NCI-H2227 treated with DMSO at 0.1 percent for 48 hours (cell line): ENCODE measurements at regions not wholly inside any gene's neighbourhood (a gene's known extent, or its start where the extent isn't known, plus 50 kb on each side); places are given as distances from the start of the nearest gene placed in this dataset.

Source experiments
- DNase-seq: peaks from one replicate; lab custom pipeline; 2025; lab: John Stamatoyannopoulos, UW

DNA sequence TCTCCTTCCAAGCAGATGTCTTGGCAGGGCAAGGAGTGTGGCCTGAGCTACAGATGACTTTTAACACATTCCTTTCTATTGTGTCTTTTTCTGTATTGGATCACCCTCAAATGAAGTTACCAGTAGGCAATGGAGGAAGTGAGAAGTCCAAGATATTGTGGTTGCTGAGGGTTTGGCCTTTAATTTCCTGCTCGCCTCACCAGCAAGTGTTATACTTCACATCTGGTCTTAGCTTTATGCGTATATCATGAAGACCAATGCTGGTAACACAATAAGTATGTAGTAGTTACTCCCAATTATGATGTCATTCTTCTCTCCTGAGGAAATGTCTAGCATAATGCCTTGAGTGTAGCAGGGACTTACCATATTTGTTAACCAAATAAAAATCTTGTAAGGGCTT is 179.9 kb downstream of the ZIC1 start:
- no peak for DNase-seq

- DNase-seq = no peak
These were observed 195.0 kb downstream of the ZIC1 start for GRCh38 chr3:147604136-147604535.

DNA sequence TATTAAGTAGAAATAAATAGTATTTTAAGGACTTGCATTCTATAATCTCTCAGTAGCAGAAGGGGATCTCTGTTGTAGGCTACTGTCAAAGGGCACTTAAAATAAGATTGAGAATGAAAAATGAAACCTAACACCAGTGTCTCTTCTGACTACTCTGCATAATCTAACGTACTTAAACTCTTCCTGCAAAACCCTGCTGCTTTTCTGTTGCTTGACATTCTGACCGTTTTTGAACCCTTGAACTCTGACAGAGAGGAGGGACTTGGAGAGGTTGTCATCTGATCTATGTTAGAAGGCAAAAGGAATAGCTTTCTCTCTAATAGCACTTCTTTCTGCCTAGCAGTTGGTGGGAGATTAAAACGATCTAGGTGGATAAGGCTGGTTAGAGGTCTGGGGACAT is 204.6 kb downstream of the ZIC1 start:
- no peak for DNase-seq

DNA sequence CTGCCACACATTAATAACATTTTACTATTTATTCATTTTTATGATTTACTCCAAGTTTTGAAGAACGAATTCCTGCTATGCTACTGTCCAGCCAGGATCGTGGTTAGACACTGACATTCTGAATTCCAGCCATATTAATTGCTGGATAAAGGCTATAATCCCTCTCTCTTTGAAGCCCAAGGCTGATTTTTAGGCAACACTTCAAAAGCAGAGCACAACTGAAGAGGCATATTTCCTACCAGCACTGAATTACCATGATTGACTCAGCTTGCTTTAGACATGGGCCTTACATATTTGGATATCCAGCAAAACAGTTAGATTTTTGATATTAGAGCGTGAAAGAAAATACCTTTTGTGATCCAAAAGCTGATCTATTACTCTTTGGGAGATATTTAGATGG is 205.0 kb downstream of the ZIC1 start:
- DNase-seq = no peak

GRCh38 chr3:147615035-147615434 is 205.9 kb downstream of the ZIC1 start:
- DNase-seq = no peak

GRCh38 chr3:147616998-147617619 is 207.9 kb downstream of the ZIC1 start:
- DNase-seq = no peak

DNA sequence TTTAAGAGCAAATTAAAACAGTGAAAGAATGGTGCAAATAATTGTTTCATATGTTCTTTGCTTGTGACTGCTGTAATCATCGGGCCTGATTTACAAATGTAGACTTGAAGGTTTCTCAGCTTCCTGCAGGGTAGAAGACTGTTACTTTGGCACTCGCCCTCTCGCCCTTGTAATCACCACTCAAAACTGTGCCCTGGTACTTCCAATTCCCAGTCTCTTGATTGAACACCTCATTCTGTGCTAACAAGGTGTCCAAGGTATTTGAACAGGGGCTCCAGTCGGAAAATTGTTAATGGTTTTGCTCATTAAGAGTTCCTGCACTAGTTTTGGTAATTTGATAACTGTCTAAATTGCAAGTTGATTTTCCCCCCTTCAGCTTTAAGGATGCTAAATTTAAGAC is 209.5 kb downstream of the ZIC1 start:
- no peak for DNase-seq

DNA sequence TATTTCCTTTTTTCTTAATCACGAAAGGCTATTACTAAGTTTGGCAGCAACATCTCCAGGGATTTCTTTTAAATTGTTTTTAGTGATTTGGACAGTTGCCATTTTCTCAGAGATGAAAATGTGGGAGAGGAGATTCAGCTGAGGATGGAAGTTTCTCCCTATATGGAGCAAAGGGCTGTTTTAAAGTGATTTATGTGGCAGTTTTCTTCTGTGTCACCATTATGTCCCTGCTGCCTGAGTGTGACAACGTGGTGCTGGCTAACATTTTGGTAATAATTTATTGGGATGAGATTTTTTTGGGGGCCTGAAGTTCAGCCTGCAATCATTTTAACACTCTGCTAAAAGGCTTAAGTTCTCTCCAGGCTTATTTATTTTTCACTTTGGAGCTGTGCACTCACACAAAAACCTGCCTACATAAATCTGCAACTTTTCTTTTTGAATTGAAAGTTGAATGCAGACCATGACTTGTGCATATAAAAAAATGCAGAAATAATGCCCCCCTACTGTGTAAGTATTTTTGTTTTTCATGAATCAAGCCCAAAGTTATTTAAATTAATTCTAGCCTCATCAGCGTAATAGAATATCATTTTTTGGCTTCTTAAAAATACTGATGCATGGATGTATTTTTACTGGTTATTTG is 210.9 kb downstream of the ZIC1 start:
- no peak for DNase-seq

GRCh38 chr3:147620906-147621305 is 211.7 kb downstream of the ZIC1 start:
- DNase-seq = no peak

DNA sequence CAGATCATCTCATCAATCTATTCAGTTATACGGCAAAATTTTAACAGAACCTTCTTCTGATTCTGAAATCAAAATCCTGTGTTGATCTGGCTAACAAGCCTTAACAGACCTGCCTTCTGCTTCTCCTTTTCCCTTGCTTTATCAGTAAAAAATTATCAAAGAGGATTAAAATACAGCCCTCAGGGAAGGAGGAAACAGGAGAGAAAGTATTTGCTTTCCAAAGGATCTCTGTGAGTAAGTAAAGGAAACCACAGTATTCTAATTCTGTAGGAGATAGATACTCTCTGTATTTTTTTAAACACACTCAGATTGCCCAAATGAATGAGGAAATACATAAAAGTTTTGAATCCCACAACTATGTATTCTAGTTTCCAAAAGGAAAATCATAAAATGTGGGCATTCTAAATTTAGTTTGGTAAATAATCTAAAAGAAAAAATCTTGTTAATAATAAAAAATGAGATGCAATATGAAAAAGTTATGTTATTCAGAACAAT is 221.8 kb downstream of the ZIC1 start:
- no peak for DNase-seq

DNA sequence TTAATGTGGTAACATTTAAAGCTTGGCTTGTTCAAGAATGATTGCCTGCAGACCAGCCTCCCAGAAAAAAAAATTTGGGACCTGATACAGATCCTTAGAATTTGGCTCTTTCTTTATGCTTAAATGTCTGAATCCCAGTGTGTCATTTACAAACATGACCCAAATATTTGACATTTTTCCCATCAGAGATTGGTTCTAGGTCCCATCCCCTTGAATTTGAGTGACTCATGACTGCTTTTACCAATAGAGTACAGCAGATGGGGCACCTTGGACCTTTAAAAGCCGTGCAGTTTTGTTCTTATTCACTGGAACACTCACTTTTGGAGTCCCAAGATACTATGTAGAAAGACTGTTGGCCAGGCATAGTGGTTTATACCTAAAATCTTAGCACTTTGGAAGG is 231.6 kb downstream of the ZIC1 start:
- DNase-seq = no peak

DNA sequence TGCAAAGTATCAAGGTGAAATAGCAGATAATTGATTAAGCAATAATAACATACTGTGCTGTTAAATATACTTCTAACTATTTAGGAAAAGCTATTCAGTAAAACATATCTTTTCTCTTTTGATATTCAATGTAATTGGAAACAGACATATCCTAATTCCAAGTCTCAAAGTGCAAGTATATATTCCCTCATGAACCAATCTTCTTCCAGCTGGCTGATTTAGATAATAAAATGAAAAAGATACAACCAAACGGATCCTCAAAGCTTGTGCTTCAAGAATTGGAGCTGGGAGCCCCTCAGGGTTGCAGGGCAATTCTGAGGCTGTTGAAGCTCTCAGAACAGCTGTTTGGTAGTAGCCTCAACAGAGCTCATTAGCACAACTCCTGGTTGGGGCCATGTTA is 236.6 kb downstream of the ZIC1 start:
- DNase-seq = no peak

- DNase-seq = no peak
These were observed 240.3 kb downstream of the ZIC1 start for GRCh38 chr3:147649475-147649874.

DNA sequence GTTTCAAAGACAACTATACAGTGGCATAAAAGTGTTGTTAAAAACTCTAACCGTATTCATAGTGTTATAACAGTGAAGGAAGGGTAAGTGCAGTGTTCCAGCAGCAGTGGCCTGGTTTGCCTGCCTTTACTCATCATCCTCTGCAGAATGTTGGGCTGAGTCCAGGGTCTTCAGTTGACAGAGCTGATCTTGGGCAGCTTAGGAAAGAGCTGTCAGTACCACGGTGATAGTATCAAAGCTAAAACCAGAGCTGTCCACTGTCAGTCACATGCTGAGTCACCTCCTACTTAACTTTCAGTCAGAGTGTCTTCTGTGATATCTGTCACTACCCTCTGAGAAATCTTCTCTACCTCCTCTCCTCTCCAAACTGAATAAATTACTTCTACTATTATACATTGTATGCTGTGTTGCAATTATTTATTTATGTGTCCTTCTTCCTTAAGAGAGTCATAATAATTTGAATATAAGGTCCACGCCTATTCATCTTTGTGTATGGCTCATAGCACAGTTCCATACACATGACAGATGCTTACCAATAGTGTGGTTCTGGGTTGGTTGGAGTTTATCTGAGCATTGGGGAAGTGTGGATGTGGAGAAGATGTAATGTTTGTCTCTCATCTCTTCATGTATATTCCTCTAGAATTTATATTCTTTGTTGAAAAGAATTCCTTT is 242.1 kb downstream of the ZIC1 start:
- DNase-seq = no peak

DNA sequence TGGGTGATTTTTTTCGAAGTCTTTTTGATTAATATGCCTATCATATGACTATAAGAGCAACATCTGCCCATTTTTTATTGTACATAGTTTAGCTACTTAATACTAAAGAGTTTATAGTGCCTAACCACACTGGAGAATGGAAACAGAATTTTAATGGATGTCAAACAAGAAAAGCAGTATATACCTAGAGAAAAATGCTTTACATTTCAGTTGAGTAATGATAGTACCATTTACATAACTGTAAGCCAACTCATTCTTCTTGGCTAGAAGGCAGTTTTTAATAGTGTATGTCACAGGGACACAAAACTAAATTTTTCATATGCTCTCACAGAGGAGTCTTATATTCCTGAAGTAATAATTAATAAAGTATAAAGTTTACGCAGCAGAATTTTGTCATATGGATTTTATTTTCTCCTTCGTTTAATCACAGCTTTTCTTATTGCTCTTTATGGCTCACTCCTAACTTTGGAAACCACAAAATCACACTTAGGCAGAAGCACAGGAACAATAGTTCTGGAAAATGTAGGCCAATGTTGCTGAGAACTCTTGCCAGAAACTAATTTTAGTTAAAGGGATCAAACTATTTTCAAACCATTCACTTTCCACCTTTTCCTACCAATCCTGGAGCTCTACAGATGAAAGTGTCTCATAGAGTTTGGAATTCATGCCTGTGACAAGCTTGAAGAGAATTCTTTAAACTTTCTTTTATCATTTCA is 243.6 kb downstream of the ZIC1 start:
- DNase-seq = no peak

DNA sequence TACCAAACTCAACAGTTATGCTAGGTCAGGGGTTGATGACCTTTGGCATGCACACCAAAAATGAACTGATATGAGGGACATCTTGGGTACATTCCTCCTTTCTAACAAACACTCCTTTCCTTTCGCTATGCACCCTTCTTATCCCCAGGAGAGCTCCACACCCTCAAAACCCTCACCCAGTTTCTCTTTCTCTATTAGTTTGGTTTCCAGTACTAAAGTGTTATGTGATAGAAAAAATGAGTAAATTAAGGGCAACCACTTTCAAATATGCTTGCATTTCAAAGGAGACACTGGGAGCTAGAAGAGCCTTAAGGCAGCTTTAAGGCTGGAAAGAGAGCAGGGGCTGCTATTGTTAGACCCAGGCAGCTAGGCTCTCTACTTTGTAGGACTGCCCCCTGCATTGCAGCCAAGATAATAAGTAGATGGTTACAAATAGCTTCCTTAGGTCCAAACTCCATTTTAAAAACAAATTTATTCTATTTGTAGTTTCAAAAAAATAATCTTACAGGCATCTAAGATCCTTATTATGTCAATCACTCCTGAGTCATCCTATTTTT is 244.3 kb downstream of the ZIC1 start:
- no peak for DNase-seq

DNA sequence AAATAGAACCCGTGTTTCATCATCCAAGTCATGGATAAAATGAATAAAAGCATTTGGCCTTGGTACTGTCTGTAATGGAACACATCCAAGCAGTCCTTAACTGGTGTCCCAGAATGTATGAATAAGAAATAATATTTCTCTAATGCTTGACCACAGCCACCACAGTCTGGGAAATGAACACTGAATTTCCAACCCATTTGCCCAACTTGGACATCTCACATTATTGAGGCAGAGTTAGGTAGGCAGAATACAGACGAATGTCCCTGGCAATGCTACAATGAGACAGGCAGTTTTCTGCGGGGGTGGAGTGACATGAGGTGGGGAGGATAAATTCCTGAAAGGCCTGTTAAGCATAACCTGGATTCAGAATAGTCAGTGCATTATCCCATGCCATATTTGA is 245.7 kb downstream of the ZIC1 start:
- DNase-seq = no peak

GRCh38 chr3:147655236-147655635 is 246.1 kb downstream of the ZIC1 start:
- no peak for DNase-seq

DNA sequence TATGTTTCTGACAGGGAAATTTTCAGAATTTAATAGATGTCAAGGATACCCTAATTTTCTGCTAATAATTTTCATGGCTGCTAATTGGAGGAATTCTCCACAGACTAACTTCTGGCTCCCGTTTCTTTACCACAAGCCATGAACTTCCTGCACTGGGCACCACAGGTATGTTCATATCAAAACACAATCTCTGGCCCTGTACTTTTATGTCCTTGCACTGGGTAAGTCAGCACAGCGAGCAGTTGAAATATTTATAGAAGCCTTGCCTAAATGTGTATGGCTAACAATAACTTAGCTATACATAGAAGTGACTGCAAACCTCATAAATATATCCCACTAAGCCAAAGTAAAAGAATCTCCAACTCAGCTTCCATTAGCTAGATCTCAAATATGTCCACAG is 246.9 kb downstream of the ZIC1 start:
- DNase-seq = no peak

GRCh38 chr3:147661916-147662315 is 252.8 kb downstream of the ZIC1 start:
- DNase-seq = no peak

DNA sequence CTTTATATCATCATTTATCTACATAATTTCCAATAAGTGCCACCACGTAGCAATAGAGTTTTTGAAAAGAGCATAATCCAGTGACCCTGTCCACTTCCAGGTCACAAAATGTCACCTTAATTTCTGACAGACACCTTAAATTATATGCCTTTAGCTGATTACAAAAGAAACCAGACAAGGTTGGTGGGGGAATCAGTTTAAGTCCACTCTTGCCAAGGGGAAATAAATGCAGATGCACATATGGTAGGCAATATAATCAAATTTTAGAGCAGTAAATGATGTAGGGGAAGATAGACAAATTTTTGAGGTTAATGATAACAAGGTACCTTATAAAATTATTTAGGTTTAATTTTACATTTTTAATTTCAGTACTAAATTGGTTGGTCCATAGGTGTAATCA is 253.5 kb downstream of the ZIC1 start:
- DNase-seq = no peak

DNA sequence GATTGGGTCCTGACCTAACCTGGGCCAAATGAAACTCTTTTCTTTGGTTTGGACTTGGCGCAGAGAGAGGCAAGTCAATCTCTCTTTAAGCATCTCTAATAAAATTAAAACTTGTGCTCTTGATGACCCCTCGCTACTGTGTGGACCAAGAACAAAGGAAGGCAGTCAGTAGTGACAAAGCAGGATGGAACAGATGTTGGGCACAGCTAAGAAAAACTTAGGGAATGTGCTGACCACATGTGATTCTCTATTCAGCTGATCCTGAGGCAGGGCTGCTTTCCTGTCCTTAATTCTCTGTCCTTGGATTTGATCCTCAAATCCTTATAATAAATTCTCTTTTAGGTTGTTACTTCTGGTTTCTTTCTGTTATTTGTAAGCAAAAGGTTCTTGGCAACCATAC is 259.9 kb downstream of the ZIC1 start:
- DNase-seq = no peak

GRCh38 chr3:147672035-147672434 is 262.9 kb downstream of the ZIC1 start:
- DNase-seq = no peak
